PC-3 (cell line): ENCODE measurements at regions not wholly inside any gene's neighbourhood (a gene's known extent, or its start where the extent isn't known, plus 50 kb on each side); places are given as distances from the start of the nearest gene placed in this dataset.

ENCODE experiments used
- ATAC-seq: fragments of 200-7000 bp; cut with Tn5 transposase; 2 replicates; pipeline ENCODE4 v1.9.1; 2020; ENCODE audit warnings: mild to moderate bottlenecking, moderate library complexity
- BruUV-seq: library from RNA; stranded (reverse); fragments of 400-500 nt; replicated peaks from 2 replicates; lab custom pipeline; 2021; lab: Mats Ljungman, UMichigan
- CTCF ChIA-PET: fragments of 300-600 bp; sonication (Branson Sonifier 250); formaldehyde crosslinking; loops from one replicate; lab custom pipeline; 2022; ENCODE audit warnings: antibody characterized with exemption; lab: Charles Lee
- POLR2A ChIA-PET: fragments of 300-600 bp; sonication (Branson Sonifier 250); formaldehyde crosslinking; loops from one replicate; lab custom pipeline; 2022; ENCODE audit warnings: antibody characterized with exemption; ENCODE audit not compliant: unreplicated experiment; lab: Charles Lee
- DNase-seq: peaks from one replicate; pipeline ENCODE4 v3.0.0-alpha.2; 2015
- H2AFZ ChIP-seq: fragments of 300-600 bp; sonication (generic); 2 replicates; pipeline ENCODE4 v1.6.0; 2016; ENCODE audit warnings: antibody characterized with exemption, low read length
- H3F3A ChIP-seq: fragments of 300-600 bp; sonication (generic); one replicate; pipeline ENCODE4 v1.6.0; 2017; ENCODE audit warnings: antibody characterized with exemption, low read length, control low read depth, mild to moderate bottlenecking; ENCODE audit not compliant: unreplicated experiment
- H3K27ac ChIP-seq: fragments of 300-600 bp; sonication (generic); 2 replicates; pipeline ENCODE4 v1.5.1; 2016; ENCODE audit warnings: mild to moderate bottlenecking, low read length
- H3K27me3 ChIP-seq: fragments of 300-600 bp; sonication (generic); 2 replicates; pipeline ENCODE4 v1.6.1; 2016; ENCODE audit warnings: low read length, mixed read lengths
- H3K36me3 ChIP-seq: fragments of 300-600 bp; sonication (generic); 2 replicates; pipeline ENCODE4 v1.6.1; 2016; ENCODE audit warnings: low read depth, mixed run types, low read length, mixed read lengths
- H3K4me1 ChIP-seq: fragments of 300-600 bp; sonication (generic); 2 replicates; pipeline ENCODE4 v1.5.1; 2016; ENCODE audit warnings: low read length; ENCODE audit not compliant: insufficient read depth
- H3K4me2 ChIP-seq: fragments of 300-600 bp; sonication (generic); 2 replicates; pipeline ENCODE4 v1.6.0; 2016; ENCODE audit warnings: low read length
- H3K4me3 ChIP-seq: fragments of 300-600 bp; sonication (generic); 2 replicates; pipeline ENCODE4 v1.5.1; 2016; ENCODE audit warnings: mild to moderate bottlenecking, low read length, mixed read lengths
- H3K79me2 ChIP-seq: fragments of 300-600 bp; sonication (generic); 2 replicates; pipeline ENCODE4 v1.6.1; 2017; ENCODE audit warnings: low read length, mixed read lengths
- H3K9ac ChIP-seq: fragments of 300-600 bp; sonication (generic); 2 replicates; pipeline ENCODE4 v1.6.0; 2016; ENCODE audit warnings: mild to moderate bottlenecking, low read length
- H3K9me2 ChIP-seq: fragments of 300-600 bp; sonication (generic); replicated peaks from 2 replicates; pipeline ENCODE4 v1.6.1; 2016; ENCODE audit warnings: mixed run types, low read length, mixed read lengths
- H3K9me3 ChIP-seq: fragments of 300-600 bp; sonication (generic); 2 replicates; pipeline ENCODE4 v1.6.1; 2016; ENCODE audit warnings: low read length, mixed read lengths
- H4K20me1 ChIP-seq: fragments of 300-600 bp; sonication (generic); 2 replicates; pipeline ENCODE4 v1.6.1; 2016; ENCODE audit warnings: low read length, mixed read lengths
- CTCF ChIP-seq: fragments of 300-600 bp; sonication (generic); conservative IDR thresholded peaks from 2 replicates; pipeline ENCODE4 v1.5.1; 2017; ENCODE audit warnings: antibody characterized with exemption, low read depth, mild to moderate bottlenecking, low read length
- EZH2 ChIP-seq: fragments of 300-600 bp; sonication (generic); IDR thresholded peaks from one replicate; pipeline ENCODE4 v1.6.1; 2017; ENCODE audit warnings: antibody characterized with exemption, mild to moderate bottlenecking, low read length; ENCODE audit not compliant: unreplicated experiment
- EZH2phosphoT487 ChIP-seq: fragments of 300-600 bp; sonication (generic); IDR thresholded peaks from 2 replicates; pipeline ENCODE4 v1.6.1; 2018; ENCODE audit warnings: mild to moderate bottlenecking, antibody characterized with exemption, low read length, borderline replicate concordance
- intact Hi-C: fragments of 100-400 bp; cut with micrococcal nuclease; formaldehyde crosslinking; loops from 2 replicates; pipeline ENCODE4 v1.9.0; 2023

DNA sequence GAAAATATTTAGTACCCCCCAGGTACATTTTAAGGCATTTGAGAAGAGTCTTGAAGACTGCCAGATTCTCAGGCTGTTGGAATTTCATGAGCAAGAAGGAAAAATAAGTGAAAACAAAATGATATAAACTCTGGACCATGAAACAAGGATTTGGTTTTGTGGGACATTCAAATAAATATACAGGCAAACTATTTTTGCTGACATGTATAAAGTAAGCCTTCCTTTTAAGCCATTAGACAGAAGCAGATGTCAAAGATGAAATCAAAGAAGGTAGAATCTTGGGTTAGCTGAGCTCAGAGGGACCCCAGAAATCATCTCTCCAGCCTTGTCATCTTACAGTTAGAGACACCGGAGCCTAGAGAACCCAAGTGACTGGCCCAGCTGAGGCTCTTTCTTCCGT, 51.3 kb upstream of the ACSL3 start:
- TF ChIP-seq EZH2: no peak
- TF ChIP-seq CTCF: no peak
- TF ChIP-seq EZH2phosphoT487: no peak
- Histone ChIP-seq H3K36me3 (no peaks in the 10 kb centered on the region), H3F3A (no peaks in the 10 kb centered on the region), H3K27me3 (no peaks in the 10 kb centered on the region), H3K9me3 (no peaks in the 10 kb centered on the region), H3K4me2 (no peak overlapping the region), H3K27ac (no peak overlapping the region), H3K9ac (no peak overlapping the region), H3K9me2 (no peaks in the 10 kb centered on the region), H3K4me3 (no peak overlapping the region), H3K79me2 (no peaks in the 10 kb centered on the region), H3K4me1 (peaks cover 28% of the 10 kb centered on the region), H4K20me1 (no peaks in the 10 kb centered on the region), H2AFZ (no peak overlapping the region)
- ChIA-PET POLR2A (no interaction called here), CTCF (no interaction called here)
- intact Hi-C loops: no loop called here
- no TSS peak for BruUV-seq
- no peak for DNase-seq
- ATAC-seq: no peak

- no peak overlapping the region for H3K4me3 ChIP-seq
- no peak overlapping the region for H3K27ac ChIP-seq
- CTCF ChIA-PET: no interaction called here
- no peak for DNase-seq
- POLR2A ChIA-PET: no interaction called here
- H3K4me2 ChIP-seq: no peak overlapping the region
- no peaks in the 10 kb centered on the region for H3K9me2 ChIP-seq
- H3K9me3 ChIP-seq: no peaks in the 10 kb centered on the region
- ATAC-seq: no peak
- intact Hi-C loops: no loop called here
- no peak for TF ChIP-seq EZH2phosphoT487
- TF ChIP-seq CTCF: no peak
- TF ChIP-seq EZH2: no peak
- H3K4me1 ChIP-seq: peaks cover 28% of the 10 kb centered on the region
- H3K9ac ChIP-seq: no peak overlapping the region
- no peaks in the 10 kb centered on the region for H4K20me1 ChIP-seq
- no peaks in the 10 kb centered on the region for H3K36me3 ChIP-seq
- H3K27me3 ChIP-seq: no peaks in the 10 kb centered on the region
- no peaks in the 10 kb centered on the region for H3F3A ChIP-seq
- BruUV-seq: no TSS peak
- no peaks in the 10 kb centered on the region for H3K79me2 ChIP-seq
- H2AFZ ChIP-seq: no peak overlapping the region
Observed at GRCh38 chr2:222810044-222810443, 50.8 kb upstream of the ACSL3 start.
